A549 (cell line): ENCODE measurements at regions not wholly inside any gene's neighbourhood (a gene's known extent, or its start where the extent isn't known, plus 50 kb on each side); places are given as distances from the start of the nearest gene placed in this dataset.

Experiments
- CHD4 ChIP-seq: fragments of 200-600 bp; sonication (generic); IDR thresholded peaks from 2 replicates; pipeline ENCODE4 v1.6.1; 2016; ENCODE audit warnings: antibody characterized with exemption, mild to moderate bottlenecking, borderline replicate concordance
- CTCF ChIP-seq: fragments of >200 bp; sonication (Bioruptor Twin); formaldehyde crosslinking; IDR thresholded peaks from 3 replicates; pipeline ENCODE4 v1.5.1; 2016
- JUN ChIP-seq, 2 experiments: fragments of >200 bp; sonication (Bioruptor Twin); formaldehyde crosslinking; IDR thresholded peaks; 2 replicates in 1 of 2; 3 replicates in 1 of 2; pipeline ENCODE4 v1.6.1; 2016 to 2017
- NFE2L2 ChIP-seq: fragments of 150-350 bp; conservative IDR thresholded peaks from 2 replicates; pipeline ENCODE4 v1.6.1; 2014; ENCODE audit warnings: low read length
- POLR2A ChIP-seq: IDR thresholded peaks from 2 replicates; pipeline ENCODE4 v1.6.1; 2012; ENCODE audit warnings: mild to moderate bottlenecking, low read length
- SREBF2 ChIP-seq: fragments of 450-650 bp; IDR thresholded peaks from 2 replicates; pipeline ENCODE4 v1.6.1; 2014; ENCODE audit warnings: mild to moderate bottlenecking, moderate library complexity

- TF ChIP-seq CTCF, result no peak
- TF ChIP-seq JUN (IDR thresholded peaks at IDR 0.05), result no peak
- no peak for TF ChIP-seq CHD4
- TF ChIP-seq POLR2A, result no peak
- no peak for TF ChIP-seq SREBF2
- TF ChIP-seq NFE2L2, result no peak
Measured at GRCh38 chr9:108803428-108804065, 52.2 kb downstream of the ACTL7B start.
